ENCODE measurements at regions not wholly inside any gene's neighbourhood (a gene's known extent, or its start where the extent isn't known, plus 50 kb on each side); places are given as distances from the start of the nearest gene placed in this dataset.
"Not testable (repeated sequence)": the region's sequence is repeated elsewhere in the genome, so short reads cannot be mapped to it uniquely, and the experiment has no call there.

DNA sequence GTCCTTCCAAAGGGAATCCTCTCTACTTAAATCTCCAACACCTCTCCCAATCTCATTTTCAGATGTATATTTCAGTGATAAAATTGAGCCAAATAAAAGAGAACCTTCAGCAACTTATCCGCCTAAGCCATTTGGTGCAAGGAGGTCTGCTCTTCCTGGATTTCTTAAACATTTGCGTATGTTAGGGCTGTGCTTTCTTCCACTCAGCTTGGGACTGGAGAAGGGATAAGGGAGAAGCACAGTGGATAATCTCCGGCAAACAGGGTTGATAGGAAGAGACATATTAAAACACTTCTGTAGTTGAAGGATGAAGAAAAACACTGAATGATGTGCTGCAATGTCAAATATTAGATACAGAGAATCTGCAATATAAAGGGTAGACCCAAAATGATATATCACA lies 796.2 kb downstream of the KCNJ3 start:
- Histone ChIP-seq H4K91ac (ENCODE audit: low read length) (no peak overlapping the region), H4K8ac (ENCODE audit: low read length) (no peak overlapping the region), H3K4me3 (ENCODE audit: insufficient read depth in 1 of 2, low read depth in 1 of 2, low read length in 2 of 2) (no peak overlapping the region), H3K27ac (ENCODE audit: low read length, poor library complexity, severe bottlenecking) (no peak overlapping the region), H3K9ac (ENCODE audit: low read length) (no peak overlapping the region), H3K4ac (ENCODE audit: low read depth in 1 of 2, low read length in 2 of 2) (no peak overlapping the region), H3K36me3 (ENCODE audit: control insufficient read depth in 1 of 2, insufficient read depth in 2 of 2, low read depth in 1 of 2, low read length in 2 of 2) (no peaks in the 10 kb centered on the region), H3K79me1 (replicated peaks; ENCODE audit: low read length, poor library complexity, severe bottlenecking) (no peaks in the 10 kb centered on the region), H3K4me2 (ENCODE audit: low read length, poor library complexity, severe bottlenecking) (no peak overlapping the region), H2BK120ac (ENCODE audit: low read depth, low read length) (no peak overlapping the region), H2BK5ac (ENCODE audit: low read depth, low read length, poor library complexity, severe bottlenecking) (no peak overlapping the region), H3K14ac (ENCODE audit: low read length in 2 of 2) (no peak overlapping the region), H2AFZ (ENCODE audit: low read depth, low read length) (no peak overlapping the region), H3K27me3 (ENCODE audit: control insufficient read depth in 1 of 2, insufficient read depth in 1 of 2, low read length in 2 of 2) (no peaks in the 10 kb centered on the region), H3K4me1 (ENCODE audit: control insufficient read depth, insufficient read depth, low read depth, low read length) (no peaks in the 10 kb centered on the region), H3K9me3 (ENCODE audit: control insufficient read depth, low read length) (no peaks in the 10 kb centered on the region), H2BK15ac (ENCODE audit: low read depth, poor library complexity, severe bottlenecking) (no peak overlapping the region), H2BK12ac (ENCODE audit: low read length in 2 of 2) (no peak overlapping the region), H3K18ac (ENCODE audit: low read depth in 1 of 2, low read length in 2 of 2) (no peak overlapping the region), H2AK5ac (ENCODE audit: low read length, severe bottlenecking) (no peak overlapping the region), H3K23ac (ENCODE audit: low read length in 2 of 2) (no peak overlapping the region)
- no peak for DNase-seq
- WGBS: 55% methylated on average over 3 of the region's 3 CpGs

GRCh38 chr2:155485141-155485842 lies 786.8 kb downstream of the KCNJ3 start:
- Histone ChIP-seq H2BK120ac (ENCODE audit: low read depth, low read length) (no peak overlapping the region), H2AFZ (ENCODE audit: low read depth, low read length) (no peak overlapping the region), H3K36me3 (ENCODE audit: control insufficient read depth in 1 of 2, insufficient read depth in 2 of 2, low read depth in 1 of 2, low read length in 2 of 2) (no peaks in the 10 kb centered on the region), H3K18ac (ENCODE audit: low read depth in 1 of 2, low read length in 2 of 2) (no peak overlapping the region), H3K27me3 (ENCODE audit: control insufficient read depth in 1 of 2, insufficient read depth in 1 of 2, low read length in 2 of 2) (no peaks in the 10 kb centered on the region), H2BK12ac (ENCODE audit: low read length in 2 of 2) (no peak overlapping the region), H3K4me2 (ENCODE audit: low read length, poor library complexity, severe bottlenecking) (no peak overlapping the region), H2BK5ac (ENCODE audit: low read depth, low read length, poor library complexity, severe bottlenecking) (no peak overlapping the region), H3K23ac (ENCODE audit: low read length in 2 of 2) (no peak overlapping the region), H4K8ac (ENCODE audit: low read length) (no peak overlapping the region), H3K14ac (ENCODE audit: low read length in 2 of 2) (no peak overlapping the region), H2AK5ac (ENCODE audit: low read length, severe bottlenecking) (no peak overlapping the region), H3K79me1 (replicated peaks; ENCODE audit: low read length, poor library complexity, severe bottlenecking) (no peaks in the 10 kb centered on the region), H3K9me3 (ENCODE audit: control insufficient read depth, low read length) (peaks cover 3% of the 10 kb centered on the region), H3K4me3 (ENCODE audit: insufficient read depth in 1 of 2, low read depth in 1 of 2, low read length in 2 of 2) (no peak overlapping the region), H3K27ac (ENCODE audit: low read length, poor library complexity, severe bottlenecking) (no peak overlapping the region), H3K4ac (ENCODE audit: low read depth in 1 of 2, low read length in 2 of 2) (no peak overlapping the region), H3K9ac (ENCODE audit: low read length) (no peak overlapping the region), H4K91ac (ENCODE audit: low read length) (no peak overlapping the region), H2BK15ac (ENCODE audit: low read depth, poor library complexity, severe bottlenecking) (no peak overlapping the region), H3K4me1 (ENCODE audit: control insufficient read depth, insufficient read depth, low read depth, low read length) (no peaks in the 10 kb centered on the region)
- WGBS: 40% methylated on average over 1 of the region's 3 CpGs
- DNase-seq: no peak

- no peak overlapping the region for H3K27ac ChIP-seq (ENCODE audit: low read length, poor library complexity, severe bottlenecking)
- peaks cover 5% of the 10 kb centered on the region for H3K9me3 ChIP-seq (ENCODE audit: control insufficient read depth, low read length)
- H2BK120ac ChIP-seq (ENCODE audit: low read depth, low read length): no peak overlapping the region
- no peak overlapping the region for H3K4me2 ChIP-seq (ENCODE audit: low read length, poor library complexity, severe bottlenecking)
- H3K27me3 ChIP-seq (ENCODE audit: control insufficient read depth in 1 of 2, insufficient read depth in 1 of 2, low read length in 2 of 2): no peaks in the 10 kb centered on the region
- H3K79me1 ChIP-seq (replicated peaks; ENCODE audit: low read length, poor library complexity, severe bottlenecking): no peaks in the 10 kb centered on the region
- H3K36me3 ChIP-seq (ENCODE audit: control insufficient read depth in 1 of 2, insufficient read depth in 2 of 2, low read depth in 1 of 2, low read length in 2 of 2): no peaks in the 10 kb centered on the region
- H2BK15ac ChIP-seq (ENCODE audit: low read depth, poor library complexity, severe bottlenecking): no peak overlapping the region
- no peak overlapping the region for H4K8ac ChIP-seq (ENCODE audit: low read length)
- H3K23ac ChIP-seq (ENCODE audit: low read length in 2 of 2): no peak overlapping the region
- H2AK5ac ChIP-seq (ENCODE audit: low read length, severe bottlenecking): no peak overlapping the region
- DNase-seq: no peak
- H2BK5ac ChIP-seq (ENCODE audit: low read depth, low read length, poor library complexity, severe bottlenecking): no peak overlapping the region
- H3K4me1 ChIP-seq (ENCODE audit: control insufficient read depth, insufficient read depth, low read depth, low read length): no peaks in the 10 kb centered on the region
- no peak overlapping the region for H3K9ac ChIP-seq (ENCODE audit: low read length)
- H2AFZ ChIP-seq (ENCODE audit: low read depth, low read length): no peak overlapping the region
- no peak overlapping the region for H2BK12ac ChIP-seq (ENCODE audit: low read length in 2 of 2)
- no peak overlapping the region for H3K4me3 ChIP-seq (ENCODE audit: insufficient read depth in 1 of 2, low read depth in 1 of 2, low read length in 2 of 2)
- H4K91ac ChIP-seq (ENCODE audit: low read length): no peak overlapping the region
- H3K4ac ChIP-seq (ENCODE audit: low read depth in 1 of 2, low read length in 2 of 2): no peak overlapping the region
- H3K14ac ChIP-seq (ENCODE audit: low read length in 2 of 2): no peak overlapping the region
- H3K18ac ChIP-seq (ENCODE audit: low read depth in 1 of 2, low read length in 2 of 2): no peak overlapping the region
Observed at GRCh38 chr2:155481141-155481540, 782.6 kb downstream of the KCNJ3 start.

- H2BK120ac ChIP-seq (ENCODE audit: low read depth, low read length); H3K4me3 ChIP-seq (ENCODE audit: insufficient read depth in 1 of 2, low read depth in 1 of 2, low read length in 2 of 2); H3K79me1 ChIP-seq (replicated peaks; ENCODE audit: low read length, poor library complexity, severe bottlenecking); H3K18ac ChIP-seq (ENCODE audit: low read depth in 1 of 2, low read length in 2 of 2); H3K4me1 ChIP-seq (ENCODE audit: control insufficient read depth, insufficient read depth, low read depth, low read length); H2AFZ ChIP-seq (ENCODE audit: low read depth, low read length); H3K4ac ChIP-seq (ENCODE audit: low read depth in 1 of 2, low read length in 2 of 2); H2AK5ac ChIP-seq (ENCODE audit: low read length, severe bottlenecking); H3K9me3 ChIP-seq (ENCODE audit: control insufficient read depth, low read length); H3K27me3 ChIP-seq (ENCODE audit: control insufficient read depth in 1 of 2, insufficient read depth in 1 of 2, low read length in 2 of 2); H3K27ac ChIP-seq (ENCODE audit: low read length, poor library complexity, severe bottlenecking); H4K91ac ChIP-seq (ENCODE audit: low read length); H3K36me3 ChIP-seq (ENCODE audit: control insufficient read depth in 1 of 2, insufficient read depth in 2 of 2, low read depth in 1 of 2, low read length in 2 of 2); H4K8ac ChIP-seq (ENCODE audit: low read length); H3K23ac ChIP-seq (ENCODE audit: low read length in 2 of 2); H2BK12ac ChIP-seq (ENCODE audit: low read length in 2 of 2); DNase-seq; H3K9ac ChIP-seq (ENCODE audit: low read length); H2BK5ac ChIP-seq (ENCODE audit: low read depth, low read length, poor library complexity, severe bottlenecking); H3K4me2 ChIP-seq (ENCODE audit: low read length, poor library complexity, severe bottlenecking); H2BK15ac ChIP-seq (ENCODE audit: low read depth, poor library complexity, severe bottlenecking); H3K14ac ChIP-seq (ENCODE audit: low read length in 2 of 2): not testable (repeated sequence)
- WGBS: 89% methylated on average over 14 of the region's 14 CpGs
Observed at GRCh38 chr2:155472018-155472417, 773.5 kb downstream of the KCNJ3 start.
